Cardiac muscle cell (in vitro differentiated cells and primary cell): ENCODE measurements at regions not wholly inside any gene's neighbourhood (a gene's known extent, or its start where the extent isn't known, plus 50 kb on each side); places are given as distances from the start of the nearest gene placed in this dataset.

Experiments used
- DNase-seq, 2 donors: peaks; one replicate each; pipeline versions ENCODE4 v3.0.0 to v3.0.0-alpha.2; 2010 to 2017; ENCODE audit warnings: low read depth in 1 of 2, low spot score in 1 of 2
- H3K27ac ChIP-seq: fragments of 200-600 bp; sonication (generic); 2 replicates; pipeline ENCODE4 v1.5.1; 2016
- H3K27me3 ChIP-seq: fragments of 200-600 bp; sonication (generic); 2 replicates; pipeline ENCODE4 v1.6.0; 2016; ENCODE audit warnings: control low read depth
- H3K36me3 ChIP-seq: fragments of 200-600 bp; sonication (generic); 2 replicates; pipeline ENCODE4 v1.5.1; 2016; ENCODE audit warnings: control low read depth
- H3K4me1 ChIP-seq: fragments of 200-600 bp; sonication (generic); 2 replicates; pipeline ENCODE4 v1.8.1; 2017; ENCODE audit warnings: low read depth, mild to moderate bottlenecking, mixed run types
- H3K4me3 ChIP-seq: fragments of 200-600 bp; sonication (generic); 2 replicates; pipeline ENCODE4 v1.5.1; 2016; ENCODE audit warnings: mild to moderate bottlenecking
- H3K9me3 ChIP-seq: fragments of 200-600 bp; sonication (generic); 2 replicates; pipeline ENCODE4 v1.5.1; 2017; ENCODE audit warnings: low read depth, mild to moderate bottlenecking, control low read depth
- TF ChIP-seq, protein P1 (sequence below): IDR thresholded peaks from 2 replicates; pipeline ENCODE4 v1.5.1; 2012; ENCODE audit warnings: low read depth, mild to moderate bottlenecking, low read length

DNA sequence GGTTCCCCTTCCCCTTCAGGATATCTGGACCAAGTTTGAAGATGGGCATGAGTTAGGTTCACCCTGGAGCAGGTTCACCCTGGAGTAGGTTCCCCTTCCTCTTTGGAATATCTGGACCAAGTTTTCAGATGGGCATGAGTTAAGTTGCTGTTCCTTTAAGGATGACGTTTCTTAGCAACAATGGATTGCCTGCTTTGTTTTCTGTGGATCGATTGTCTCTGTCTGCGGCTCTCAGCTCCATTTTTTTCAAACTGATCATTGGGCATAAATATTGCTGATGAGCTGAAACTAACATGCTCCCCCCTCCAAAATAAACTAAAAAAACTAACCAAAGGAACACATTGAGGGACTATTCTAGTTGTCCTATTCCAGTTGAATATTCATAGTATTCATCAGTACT is 149.5 kb downstream of the SPP2 start:
- DNase-seq = no peak
- Histone ChIP-seq H3K27me3 (no peaks in the 10 kb centered on the region), H3K9me3 (no peaks in the 10 kb centered on the region), H3K27ac (no peak overlapping the region), H3K4me3 (no peak overlapping the region), H3K36me3 (no peaks in the 10 kb centered on the region), H3K4me1 (no peaks in the 10 kb centered on the region)
- TF ChIP-seq, protein P1, sequence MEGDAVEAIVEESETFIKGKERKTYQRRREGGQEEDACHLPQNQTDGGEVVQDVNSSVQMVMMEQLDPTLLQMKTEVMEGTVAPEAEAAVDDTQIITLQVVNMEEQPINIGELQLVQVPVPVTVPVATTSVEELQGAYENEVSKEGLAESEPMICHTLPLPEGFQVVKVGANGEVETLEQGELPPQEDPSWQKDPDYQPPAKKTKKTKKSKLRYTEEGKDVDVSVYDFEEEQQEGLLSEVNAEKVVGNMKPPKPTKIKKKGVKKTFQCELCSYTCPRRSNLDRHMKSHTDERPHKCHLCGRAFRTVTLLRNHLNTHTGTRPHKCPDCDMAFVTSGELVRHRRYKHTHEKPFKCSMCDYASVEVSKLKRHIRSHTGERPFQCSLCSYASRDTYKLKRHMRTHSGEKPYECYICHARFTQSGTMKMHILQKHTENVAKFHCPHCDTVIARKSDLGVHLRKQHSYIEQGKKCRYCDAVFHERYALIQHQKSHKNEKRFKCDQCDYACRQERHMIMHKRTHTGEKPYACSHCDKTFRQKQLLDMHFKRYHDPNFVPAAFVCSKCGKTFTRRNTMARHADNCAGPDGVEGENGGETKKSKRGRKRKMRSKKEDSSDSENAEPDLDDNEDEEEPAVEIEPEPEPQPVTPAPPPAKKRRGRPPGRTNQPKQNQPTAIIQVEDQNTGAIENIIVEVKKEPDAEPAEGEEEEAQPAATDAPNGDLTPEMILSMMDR = no peak

DNA sequence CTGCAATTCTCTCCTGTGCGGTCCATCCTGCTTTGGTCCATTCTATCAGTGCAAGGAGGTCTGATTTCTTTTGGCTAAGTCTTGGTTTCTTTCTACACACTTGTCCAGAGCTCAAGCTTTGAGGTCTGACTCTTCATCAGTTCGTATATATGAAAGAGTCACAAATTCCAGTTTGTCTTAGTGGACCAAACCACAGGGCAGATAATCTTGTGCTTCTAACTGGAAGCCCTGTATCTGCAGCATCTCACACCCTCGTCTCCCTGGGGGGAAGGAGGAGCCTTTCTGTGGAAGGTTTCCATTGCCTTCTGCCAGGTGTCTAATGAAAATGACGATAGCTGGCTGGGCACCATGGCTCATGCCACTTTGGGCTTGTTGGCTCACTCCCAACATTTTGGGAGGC is 148.5 kb downstream of the SPP2 start:
- no peaks in the 10 kb centered on the region for H3K9me3 ChIP-seq
- no peaks in the 10 kb centered on the region for H3K27me3 ChIP-seq
- H3K4me3 ChIP-seq = no peak overlapping the region
- DNase-seq = peak in 1 of 2 donors; percentile 12
- no peak overlapping the region for H3K27ac ChIP-seq
- H3K4me1 ChIP-seq = no peaks in the 10 kb centered on the region
- no peaks in the 10 kb centered on the region for H3K36me3 ChIP-seq
- TF ChIP-seq, protein P1 = no peak

DNA sequence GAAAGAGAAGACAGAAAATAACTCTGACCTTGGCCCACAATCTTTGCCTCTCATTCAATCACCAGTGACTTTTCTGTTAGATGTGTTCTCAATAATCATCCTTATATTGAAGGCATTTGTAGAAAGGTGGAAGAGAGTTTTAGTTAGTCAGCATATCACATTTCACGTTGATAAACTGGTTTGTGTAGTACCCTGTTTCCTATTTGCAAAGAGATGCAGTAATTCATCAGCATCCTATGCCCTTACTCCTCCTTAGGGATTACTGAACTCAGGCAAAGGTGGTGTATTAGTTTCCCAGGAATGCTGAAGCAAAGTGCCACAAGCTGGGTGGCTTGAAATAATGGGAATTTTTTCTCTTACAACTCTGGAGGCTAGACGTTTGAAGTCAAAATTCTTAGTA is 145.0 kb downstream of the SPP2 start:
- no peaks in the 10 kb centered on the region for H3K27me3 ChIP-seq
- no peak for DNase-seq
- H3K27ac ChIP-seq = no peak overlapping the region
- H3K4me3 ChIP-seq = no peak overlapping the region
- no peaks in the 10 kb centered on the region for H3K9me3 ChIP-seq
- no peaks in the 10 kb centered on the region for H3K4me1 ChIP-seq
- TF ChIP-seq, protein P1 = no peak
- no peaks in the 10 kb centered on the region for H3K36me3 ChIP-seq

DNA sequence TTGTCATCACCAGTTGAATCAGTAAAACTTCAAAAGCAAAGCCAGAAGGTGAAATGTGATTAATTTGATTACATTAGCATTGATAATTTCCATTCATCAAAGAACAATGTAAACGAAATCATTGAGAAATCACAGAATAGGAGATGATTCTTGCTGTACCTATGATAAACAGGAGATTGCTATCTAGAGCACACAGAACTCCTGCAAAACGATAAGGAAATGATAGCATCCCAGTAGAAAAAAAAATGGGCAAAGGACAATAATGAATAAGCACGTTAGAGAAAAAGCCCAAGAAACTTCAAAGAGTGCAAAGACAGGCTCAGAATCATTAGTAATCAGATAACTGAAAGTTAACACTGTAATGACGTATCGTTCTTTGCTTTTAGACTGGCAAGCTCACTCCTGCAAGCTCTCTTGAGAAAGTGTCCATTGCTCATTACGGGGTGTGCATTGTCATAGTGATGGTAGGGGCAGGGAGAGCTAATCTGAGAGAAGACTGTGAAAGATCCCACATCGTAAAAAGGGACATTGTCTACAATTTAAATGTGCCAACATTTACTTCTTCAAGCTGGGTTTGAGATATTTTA is 143.6 kb downstream of the SPP2 start:
- TF ChIP-seq, protein P1 = no peak
- DNase-seq = no peak

DNA sequence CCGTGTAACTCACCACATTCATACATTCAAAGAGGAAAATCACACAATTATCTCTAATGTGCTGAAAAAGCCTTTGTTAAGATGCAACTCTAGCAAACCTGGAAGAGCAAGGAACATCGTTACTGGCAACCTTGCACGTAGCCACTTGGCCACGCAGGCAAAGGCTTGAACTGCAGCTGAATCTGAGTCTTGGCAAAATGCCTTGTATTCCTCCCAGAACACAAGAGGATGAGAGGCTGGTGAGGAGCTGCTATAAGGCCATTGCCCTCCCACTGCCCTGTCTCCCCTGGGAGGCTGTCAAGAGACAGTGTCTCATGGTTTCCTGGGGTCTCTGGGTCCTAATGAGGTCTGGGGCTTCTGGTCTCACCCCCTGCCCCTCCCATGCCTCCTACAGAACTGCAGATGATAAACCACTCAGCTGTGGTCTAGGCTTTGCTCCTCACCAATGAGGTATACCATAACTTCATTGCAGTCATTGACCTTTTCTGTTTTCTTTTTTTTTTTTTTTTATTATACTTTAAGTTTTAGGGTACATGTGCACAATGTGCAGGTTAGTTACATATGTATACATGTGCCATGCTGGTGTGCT is 141.4 kb downstream of the SPP2 start:
- Histone ChIP-seq H3K4me1 (no peaks in the 10 kb centered on the region), H3K9me3 (no peaks in the 10 kb centered on the region), H3K36me3 (no peaks in the 10 kb centered on the region), H3K27me3 (no peaks in the 10 kb centered on the region), H3K27ac (no peak overlapping the region), H3K4me3 (no peak overlapping the region)
- TF ChIP-seq, protein P1 = no peak
- peak in 1 of 2 donors; percentile 55 for DNase-seq

More for the DNA sequence above, 143.6 kb downstream of the SPP2 start:
- Histone ChIP-seq H3K27ac (no peak overlapping the region), H3K36me3 (no peaks in the 10 kb centered on the region), H3K4me1 (no peaks in the 10 kb centered on the region), H3K27me3 (no peaks in the 10 kb centered on the region), H3K4me3 (no peak overlapping the region), H3K9me3 (no peaks in the 10 kb centered on the region)
